Progenitor cell of endocrine pancreas (in vitro differentiated cells): ENCODE measurements at regions not wholly inside any gene's neighbourhood (a gene's known extent, or its start where the extent isn't known, plus 50 kb on each side); places are given as distances from the start of the nearest gene placed in this dataset.

Experiments
- DNase-seq: peaks from one replicate; pipeline ENCODE4 v3.0.0; 2021; ENCODE audit warnings: low spot score; ENCODE audit not compliant: unreplicated experiment
- H3K27ac Mint-ChIP-seq: 2 replicates; pipeline ENCODE4 v1.8.0; 2021; ENCODE audit warnings: mild to moderate bottlenecking, moderate library complexity, mixed read lengths
- H3K27me3 Mint-ChIP-seq: 2 replicates; pipeline ENCODE4 v1.8.0; 2021; ENCODE audit warnings: mixed read lengths
- H3K36me3 Mint-ChIP-seq: 2 replicates; pipeline ENCODE4 v1.8.0; 2022; ENCODE audit warnings: mixed read lengths; ENCODE audit not compliant: insufficient read depth
- H3K4me1 Mint-ChIP-seq: 2 replicates; pipeline ENCODE4 v1.8.0; 2021; ENCODE audit warnings: low read depth, mixed read lengths
- H3K4me3 Mint-ChIP-seq: 2 replicates; pipeline ENCODE4 v1.8.0; 2021; ENCODE audit warnings: low read depth, mild to moderate bottlenecking, moderate library complexity, mixed read lengths
- H3K9me3 Mint-ChIP-seq: 2 replicates; pipeline ENCODE4 v1.8.0; 2021; ENCODE audit warnings: low read depth, mixed read lengths
- CTCF ChIP-seq: fragments of 200-600 bp; sonication (generic); IDR thresholded peaks from one replicate; pipeline ENCODE4 v1.5.0; 2021; ENCODE audit warnings: antibody characterized with exemption, mild to moderate bottlenecking; ENCODE audit not compliant: unreplicated experiment

- H3K9me3 Mint-ChIP-seq, result no peaks in the 10 kb centered on the region
- peak overlapping the region; percentile 14 for H3K27ac Mint-ChIP-seq
- H3K4me1 Mint-ChIP-seq, result no peaks in the 10 kb centered on the region
- no peak overlapping the region for H3K4me3 Mint-ChIP-seq
- TF ChIP-seq CTCF, result no peak
- H3K36me3 Mint-ChIP-seq, result no peaks in the 10 kb centered on the region
- peaks cover 15% of the 10 kb centered on the region for H3K27me3 Mint-ChIP-seq
- DNase-seq, result no peak
These were observed 255.8 kb downstream of the CYP26B1 start for GRCh38 chr2:71891719-71892422.

GRCh38 chr2:71891155-71891554 lies 256.5 kb downstream of the CYP26B1 start:
- TF ChIP-seq CTCF, result no peak
- no peak for DNase-seq
- H3K4me3 Mint-ChIP-seq, result no peak overlapping the region
- no peaks in the 10 kb centered on the region for H3K4me1 Mint-ChIP-seq
- H3K27me3 Mint-ChIP-seq, result peaks cover 15% of the 10 kb centered on the region
- no peaks in the 10 kb centered on the region for H3K36me3 Mint-ChIP-seq
- H3K9me3 Mint-ChIP-seq, result peaks cover 6% of the 10 kb centered on the region
- no peak overlapping the region for H3K27ac Mint-ChIP-seq

GRCh38 chr2:71889759-71890684 lies 257.6 kb downstream of the CYP26B1 start:
- DNase-seq, result no peak
- no peaks in the 10 kb centered on the region for H3K36me3 Mint-ChIP-seq
- H3K27me3 Mint-ChIP-seq, result peaks cover 15% of the 10 kb centered on the region
- TF ChIP-seq CTCF, result no peak
- no peak overlapping the region for H3K4me3 Mint-ChIP-seq
- H3K27ac Mint-ChIP-seq, result no peak overlapping the region
- no peaks in the 10 kb centered on the region for H3K4me1 Mint-ChIP-seq
- peaks cover 6% of the 10 kb centered on the region for H3K9me3 Mint-ChIP-seq

GRCh38 chr2:71888751-71889445 lies 258.8 kb downstream of the CYP26B1 start:
- DNase-seq, result no peak
- Mint-ChIP-seq H3K27me3 (peaks cover 19% of the 10 kb centered on the region), H3K4me3 (no peak overlapping the region), H3K9me3 (peaks cover 6% of the 10 kb centered on the region), H3K4me1 (no peaks in the 10 kb centered on the region), H3K27ac (no peak overlapping the region), H3K36me3 (no peaks in the 10 kb centered on the region)
- no peak for TF ChIP-seq CTCF

GRCh38 chr2:71887196-71887595 lies 260.5 kb downstream of the CYP26B1 start:
- no peaks in the 10 kb centered on the region for H3K36me3 Mint-ChIP-seq
- peaks cover 18% of the 10 kb centered on the region for H3K27me3 Mint-ChIP-seq

More at GRCh38 chr2:71887196-71887595, 260.5 kb downstream of the CYP26B1 start:
- H3K27ac Mint-ChIP-seq, result no peak overlapping the region
- no peak overlapping the region for H3K4me3 Mint-ChIP-seq
- no peak for DNase-seq
- TF ChIP-seq CTCF, result no peak
- peaks cover 6% of the 10 kb centered on the region for H3K9me3 Mint-ChIP-seq
- H3K4me1 Mint-ChIP-seq, result no peaks in the 10 kb centered on the region
